Ishikawa (cell line): ENCODE measurements at regions not wholly inside any gene's neighbourhood (a gene's known extent, or its start where the extent isn't known, plus 50 kb on each side); places are given as distances from the start of the nearest gene placed in this dataset.

Source experiments
- CEBPB ChIP-seq: IDR thresholded peaks from 2 replicates; pipeline ENCODE4 v1.6.1; 2012
- CREB1 ChIP-seq: IDR thresholded peaks from 2 replicates; pipeline ENCODE4 v1.6.1; 2012; ENCODE audit warnings: low read depth
- EGR1 ChIP-seq: IDR thresholded peaks from 2 replicates; pipeline ENCODE4 v1.6.1; 2012
- EP300 ChIP-seq: IDR thresholded peaks from 2 replicates; pipeline ENCODE4 v1.6.1; 2012; ENCODE audit warnings: borderline replicate concordance
- FOXM1 ChIP-seq: IDR thresholded peaks from 2 replicates; pipeline ENCODE4 v1.6.1; 2012; ENCODE audit warnings: low read depth, borderline replicate concordance
- NFIC ChIP-seq: IDR thresholded peaks from 2 replicates; pipeline ENCODE4 v1.6.1; 2012
- RAD21 ChIP-seq: IDR thresholded peaks from 2 replicates; pipeline ENCODE4 v1.6.1; 2012; ENCODE audit warnings: low read depth
- TAF1 ChIP-seq: IDR thresholded peaks from 2 replicates; pipeline ENCODE4 v1.6.1; 2012; ENCODE audit warnings: low read depth, mild to moderate bottlenecking
- TCF12 ChIP-seq: IDR thresholded peaks from 2 replicates; pipeline ENCODE4 v1.6.1; 2012; ENCODE audit warnings: low read depth
- TEAD4 ChIP-seq: IDR thresholded peaks from 2 replicates; pipeline ENCODE4 v1.6.1; 2012
- YY1 ChIP-seq: IDR thresholded peaks from 2 replicates; pipeline ENCODE4 v1.6.1; 2012; ENCODE audit warnings: low read depth
- ZBTB7A ChIP-seq: IDR thresholded peaks from 2 replicates; pipeline ENCODE4 v1.6.1; 2012; ENCODE audit warnings: low read depth
- TF ChIP-seq, protein P1 (sequence below): IDR thresholded peaks from 2 replicates; pipeline ENCODE4 v1.6.1; 2012
- TF ChIP-seq, protein P2 (sequence below): IDR thresholded peaks from 2 replicates; pipeline ENCODE4 v1.6.1; 2012
- TF ChIP-seq, protein P3 (sequence below): IDR thresholded peaks from 2 replicates; pipeline ENCODE4 v1.6.1; 2012; ENCODE audit warnings: low read depth, mild to moderate bottlenecking

DNA sequence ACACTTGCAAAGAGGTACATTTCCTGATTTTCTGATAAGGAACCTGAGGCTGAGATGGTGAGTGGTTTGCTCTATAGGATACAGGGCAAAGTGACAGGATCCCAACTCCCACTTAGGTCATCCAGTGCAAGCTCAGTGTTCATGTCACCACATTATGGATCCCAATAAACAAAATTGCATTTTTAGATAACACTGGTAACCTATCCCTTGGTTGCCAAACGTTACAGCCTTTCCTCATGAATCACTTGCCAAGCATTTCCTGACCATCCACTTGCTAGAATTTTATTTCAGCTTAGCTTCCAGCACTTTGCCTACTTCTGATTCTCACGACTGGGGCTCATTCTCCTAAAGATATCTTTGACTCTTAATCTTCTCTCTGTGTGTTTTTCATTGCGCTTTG, 131.4 kb upstream of the ODAD2 start:
- TF ChIP-seq TAF1: no peak
- TF ChIP-seq, protein P1, sequence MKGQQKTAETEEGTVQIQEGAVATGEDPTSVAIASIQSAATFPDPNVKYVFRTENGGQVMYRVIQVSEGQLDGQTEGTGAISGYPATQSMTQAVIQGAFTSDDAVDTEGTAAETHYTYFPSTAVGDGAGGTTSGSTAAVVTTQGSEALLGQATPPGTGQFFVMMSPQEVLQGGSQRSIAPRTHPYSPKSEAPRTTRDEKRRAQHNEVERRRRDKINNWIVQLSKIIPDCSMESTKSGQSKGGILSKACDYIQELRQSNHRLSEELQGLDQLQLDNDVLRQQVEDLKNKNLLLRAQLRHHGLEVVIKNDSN: no peak
- TF ChIP-seq NFIC: no peak
- no peak for TF ChIP-seq RAD21
- TF ChIP-seq, protein P2, sequence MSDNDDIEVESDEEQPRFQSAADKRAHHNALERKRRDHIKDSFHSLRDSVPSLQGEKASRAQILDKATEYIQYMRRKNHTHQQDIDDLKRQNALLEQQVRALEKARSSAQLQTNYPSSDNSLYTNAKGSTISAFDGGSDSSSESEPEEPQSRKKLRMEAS: no peak
- TF ChIP-seq FOXM1: no peak
- no peak for TF ChIP-seq TEAD4
- TF ChIP-seq YY1: no peak
- TF ChIP-seq CEBPB: no peak
- no peak for TF ChIP-seq TCF12
- TF ChIP-seq EP300: no peak
- TF ChIP-seq CREB1: no peak
- TF ChIP-seq, protein P3, sequence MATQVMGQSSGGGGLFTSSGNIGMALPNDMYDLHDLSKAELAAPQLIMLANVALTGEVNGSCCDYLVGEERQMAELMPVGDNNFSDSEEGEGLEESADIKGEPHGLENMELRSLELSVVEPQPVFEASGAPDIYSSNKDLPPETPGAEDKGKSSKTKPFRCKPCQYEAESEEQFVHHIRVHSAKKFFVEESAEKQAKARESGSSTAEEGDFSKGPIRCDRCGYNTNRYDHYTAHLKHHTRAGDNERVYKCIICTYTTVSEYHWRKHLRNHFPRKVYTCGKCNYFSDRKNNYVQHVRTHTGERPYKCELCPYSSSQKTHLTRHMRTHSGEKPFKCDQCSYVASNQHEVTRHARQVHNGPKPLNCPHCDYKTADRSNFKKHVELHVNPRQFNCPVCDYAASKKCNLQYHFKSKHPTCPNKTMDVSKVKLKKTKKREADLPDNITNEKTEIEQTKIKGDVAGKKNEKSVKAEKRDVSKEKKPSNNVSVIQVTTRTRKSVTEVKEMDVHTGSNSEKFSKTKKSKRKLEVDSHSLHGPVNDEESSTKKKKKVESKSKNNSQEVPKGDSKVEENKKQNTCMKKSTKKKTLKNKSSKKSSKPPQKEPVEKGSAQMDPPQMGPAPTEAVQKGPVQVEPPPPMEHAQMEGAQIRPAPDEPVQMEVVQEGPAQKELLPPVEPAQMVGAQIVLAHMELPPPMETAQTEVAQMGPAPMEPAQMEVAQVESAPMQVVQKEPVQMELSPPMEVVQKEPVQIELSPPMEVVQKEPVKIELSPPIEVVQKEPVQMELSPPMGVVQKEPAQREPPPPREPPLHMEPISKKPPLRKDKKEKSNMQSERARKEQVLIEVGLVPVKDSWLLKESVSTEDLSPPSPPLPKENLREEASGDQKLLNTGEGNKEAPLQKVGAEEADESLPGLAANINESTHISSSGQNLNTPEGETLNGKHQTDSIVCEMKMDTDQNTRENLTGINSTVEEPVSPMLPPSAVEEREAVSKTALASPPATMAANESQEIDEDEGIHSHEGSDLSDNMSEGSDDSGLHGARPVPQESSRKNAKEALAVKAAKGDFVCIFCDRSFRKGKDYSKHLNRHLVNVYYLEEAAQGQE: no peak
- no peak for TF ChIP-seq ZBTB7A
- TF ChIP-seq EGR1: no peak

DNA sequence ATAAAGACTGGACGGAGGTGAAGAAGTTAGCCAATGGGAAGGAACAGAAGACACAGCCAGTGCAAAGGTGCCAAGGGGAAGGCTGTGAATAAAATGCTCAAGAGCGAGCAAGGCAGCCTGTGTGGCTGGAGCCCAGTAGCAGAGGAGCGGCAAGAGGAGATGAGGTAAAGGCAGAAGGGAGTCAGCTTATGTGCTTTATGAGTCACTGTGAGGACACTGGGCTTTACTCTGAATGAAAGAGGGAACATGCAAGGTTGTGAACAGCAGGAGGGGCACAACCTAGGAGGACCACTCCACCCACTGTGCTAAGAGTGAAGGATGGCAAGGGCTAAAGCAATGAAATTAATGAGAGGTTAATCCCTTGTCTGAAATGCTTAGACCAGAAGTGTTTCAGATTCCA, 129.0 kb upstream of the ODAD2 start:
- TF ChIP-seq YY1: no peak
- TF ChIP-seq, protein P3: no peak
- TF ChIP-seq NFIC: no peak
- TF ChIP-seq CREB1: no peak
- TF ChIP-seq TCF12: no peak
- no peak for TF ChIP-seq RAD21
- TF ChIP-seq CEBPB: no peak
- TF ChIP-seq, protein P1: no peak
- TF ChIP-seq TAF1: no peak
- TF ChIP-seq ZBTB7A: no peak
- no peak for TF ChIP-seq TEAD4
- TF ChIP-seq FOXM1: no peak
- TF ChIP-seq, protein P2: no peak
- no peak for TF ChIP-seq EP300
- no peak for TF ChIP-seq EGR1

DNA sequence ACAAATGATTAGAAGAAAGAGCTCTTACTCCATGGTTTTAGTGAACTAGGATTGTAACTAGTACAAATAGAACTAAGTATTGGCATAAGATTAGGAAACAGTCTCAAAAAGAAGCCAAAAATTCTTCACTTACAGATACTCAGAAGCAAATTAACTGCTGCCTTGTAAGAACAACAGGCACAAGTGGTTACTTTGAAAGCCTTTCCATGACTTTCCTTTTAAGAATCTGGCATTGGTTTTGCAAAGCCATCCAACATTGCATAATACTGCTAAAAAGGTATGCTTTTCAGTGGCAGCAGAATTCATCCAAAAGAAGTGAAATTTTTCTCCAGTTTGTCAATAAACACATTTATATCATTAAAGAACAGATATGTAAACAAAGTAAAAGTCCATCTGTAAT, 126.8 kb upstream of the ODAD2 start:
- no peak for TF ChIP-seq YY1
- 0 out of 2 replicates have a peak, but pooled peaks have one; percentile 6 for TF ChIP-seq CEBPB
- TF ChIP-seq, protein P1: no peak
- TF ChIP-seq TCF12: no peak
- TF ChIP-seq, protein P2: no peak
- no peak for TF ChIP-seq TEAD4
- no peak for TF ChIP-seq TAF1

DNA sequence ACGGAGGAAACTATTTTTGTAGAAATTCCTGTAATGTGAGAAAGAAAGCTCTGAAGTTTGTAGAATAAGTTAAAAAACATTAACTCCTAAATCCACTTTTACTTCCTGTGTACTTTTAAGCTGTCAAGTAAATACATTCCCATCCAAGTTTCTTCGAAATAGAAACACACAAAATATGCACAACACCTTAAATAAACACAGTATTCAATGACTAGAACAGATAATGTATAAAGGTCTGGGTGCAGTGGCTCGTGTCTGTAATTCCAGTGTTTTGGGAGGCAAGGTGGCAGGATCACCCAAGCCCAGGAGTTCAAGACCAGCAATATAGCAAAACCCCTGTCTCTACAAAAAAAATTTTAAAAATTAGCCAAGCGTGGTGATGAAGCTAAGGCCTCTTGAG, 121.9 kb upstream of the ODAD2 start:
- TF ChIP-seq NFIC: no peak
- no peak for TF ChIP-seq FOXM1
- no peak for TF ChIP-seq TCF12
- TF ChIP-seq CREB1: no peak
- TF ChIP-seq RAD21: no peak
- no peak for TF ChIP-seq YY1
- TF ChIP-seq, protein P1: no peak
- TF ChIP-seq TAF1: no peak
- TF ChIP-seq, protein P2: no peak
- TF ChIP-seq ZBTB7A: no peak
- TF ChIP-seq TEAD4: no peak
- TF ChIP-seq EP300: no peak
- TF ChIP-seq, protein P3: no peak
- no peak for TF ChIP-seq EGR1
- no peak for TF ChIP-seq CEBPB
